IMR-90 (cell line): ENCODE measurements at regions not wholly inside any gene's neighbourhood (a gene's known extent, or its start where the extent isn't known, plus 50 kb on each side); places are given as distances from the start of the nearest gene placed in this dataset.

Source experiments
- ATAC-seq: fragments of 200-7000 bp; cut with Tn5 transposase; 2 replicates; pipeline ENCODE4 v1.9.1; 2020; ENCODE audit warnings: low read depth, mild to moderate bottlenecking, moderate library complexity
- BruUV-seq: library from RNA; stranded (reverse); fragments of 400-500 nt; replicated peaks from 2 replicates; lab custom pipeline; 2021; lab: Mats Ljungman, UMichigan
- CTCF ChIA-PET: fragments of 300-600 bp; formaldehyde crosslinking; extraction: SDS; loops from one replicate; lab custom pipeline; 2021; ENCODE audit warnings: antibody characterized with exemption; lab: Yijun Ruan, JAX
- POLR2A ChIA-PET: fragments of 300-600 bp; sonication (Branson Sonifier 250); formaldehyde crosslinking; loops from one replicate; lab custom pipeline; 2022; ENCODE audit warnings: antibody characterized with exemption; ENCODE audit not compliant: unreplicated experiment; lab: Charles Lee
- DNase-seq: peaks from one replicate; pipeline ENCODE4 v3.0.0; 2013
- H2AFZ ChIP-seq: replicated peaks from 2 replicates; pipeline ENCODE3; 2013; ENCODE audit warnings: low read length, mild to moderate bottlenecking; ENCODE audit not compliant: poor library complexity
- H2AK5ac ChIP-seq: 2 replicates; pipeline ENCODE4 v1.6.1; 2013; ENCODE audit warnings: low read depth, low read length, inconsistent platforms
- H2AK9ac ChIP-seq: replicated peaks from 2 replicates; pipeline ENCODE3; 2013; ENCODE audit warnings: mild to moderate bottlenecking, low read depth, low read length, moderate library complexity; ENCODE audit not compliant: poor library complexity
- H2BK120ac ChIP-seq: 2 replicates; pipeline ENCODE4 v1.6.1; 2013; ENCODE audit warnings: low read depth, low read length, inconsistent platforms
- H2BK15ac ChIP-seq: 3 replicates; pipeline ENCODE4 v1.6.1; 2013; ENCODE audit warnings: low read depth, low read length, inconsistent platforms
- H2BK20ac ChIP-seq: 2 replicates; pipeline ENCODE4 v1.6.1; 2013; ENCODE audit warnings: low read depth, mild to moderate bottlenecking, inconsistent platforms, low read length, moderate library complexity
- H2BK5ac ChIP-seq: 2 replicates; pipeline ENCODE4 v1.6.1; 2013; ENCODE audit warnings: mild to moderate bottlenecking, low read depth, low read length, inconsistent platforms; ENCODE audit not compliant: poor library complexity, severe bottlenecking
- H3K14ac ChIP-seq: replicated peaks from 2 replicates; pipeline ENCODE4 v1.6.1; 2013; ENCODE audit warnings: low read depth, low read length, inconsistent platforms
- H3K18ac ChIP-seq: 2 replicates; pipeline ENCODE4 v1.6.1; 2013; ENCODE audit warnings: low read depth, low read length, control low read depth
- H3K23ac ChIP-seq: 2 replicates; pipeline ENCODE4 v1.6.1; 2013; ENCODE audit warnings: low read depth, low read length, inconsistent platforms
- H3K27ac ChIP-seq: 2 replicates; pipeline ENCODE4 v1.5.1; 2013; ENCODE audit warnings: mild to moderate bottlenecking, control low read depth, low read length; ENCODE audit not compliant: insufficient read depth
- H3K27me3 ChIP-seq: 2 replicates; pipeline ENCODE4 v1.6.1; 2013; ENCODE audit warnings: low read length; ENCODE audit not compliant: control insufficient read depth, insufficient read depth
- H3K36me3 ChIP-seq: 2 replicates; pipeline ENCODE4 v1.6.1; 2013; ENCODE audit warnings: low read length, mixed read lengths; ENCODE audit not compliant: control insufficient read depth, insufficient read depth
- H3K4ac ChIP-seq: 2 replicates; pipeline ENCODE4 v1.6.1; 2013; ENCODE audit warnings: low read depth, low read length, inconsistent platforms
- H3K4me1 ChIP-seq: 2 replicates; pipeline ENCODE4 v1.6.1; 2013; ENCODE audit warnings: low read length, mixed read lengths; ENCODE audit not compliant: control insufficient read depth, insufficient read depth
- H3K4me2 ChIP-seq: 2 replicates; pipeline ENCODE4 v1.6.1; 2013; ENCODE audit warnings: low read depth, mild to moderate bottlenecking, control low read depth, low read length, moderate library complexity
- H3K4me3 ChIP-seq: 2 replicates; pipeline ENCODE4 v1.5.1; 2013; ENCODE audit warnings: low read depth, mild to moderate bottlenecking, control low read depth, low read length, moderate library complexity; ENCODE audit not compliant: insufficient read depth
- H3K56ac ChIP-seq: 2 replicates; pipeline ENCODE4 v1.6.1; 2013; ENCODE audit warnings: low read length, inconsistent platforms; ENCODE audit not compliant: insufficient read depth; ENCODE audit errors: extremely low read depth
- H3K79me1 ChIP-seq, 2 experiments: 2 replicates each; pipeline ENCODE4 v1.6.1; 2013; ENCODE audit warnings: low read length in 2 of 2, inconsistent platforms in 1 of 2, low read depth in 1 of 2
- H3K9ac ChIP-seq: 2 replicates; pipeline ENCODE4 v1.6.1; 2013; ENCODE audit warnings: low read depth, low read length, control low read depth
- H3K9me1 ChIP-seq: 2 replicates; pipeline ENCODE4 v1.6.1; 2013; ENCODE audit warnings: low read length, inconsistent platforms; ENCODE audit not compliant: insufficient read depth
- H3K9me3 ChIP-seq: 2 replicates; pipeline ENCODE4 v1.6.1; 2013; ENCODE audit warnings: low read length; ENCODE audit not compliant: control insufficient read depth, insufficient read depth
- H4K20me1 ChIP-seq: 2 replicates; pipeline ENCODE4 v1.6.1; 2013; ENCODE audit warnings: low read length, inconsistent platforms; ENCODE audit not compliant: insufficient read depth
- H4K5ac ChIP-seq: 2 replicates; pipeline ENCODE4 v1.6.1; 2013; ENCODE audit warnings: mild to moderate bottlenecking, low read depth, low read length, control low read depth
- H4K8ac ChIP-seq, 2 experiments: 2 replicates each; pipeline ENCODE4 v1.6.1; 2013; ENCODE audit warnings: low read depth in 2 of 2, low read length in 2 of 2, control low read depth in 1 of 2, inconsistent platforms in 1 of 2
- H4K91ac ChIP-seq: 2 replicates; pipeline ENCODE4 v1.6.1; 2013; ENCODE audit warnings: low read depth, low read length, inconsistent platforms; ENCODE audit not compliant: insufficient read depth
- CHD1 ChIP-seq: IDR thresholded peaks from 2 replicates; pipeline ENCODE4 v1.6.1; 2012; ENCODE audit warnings: low read depth, low read length, improper control_type of control experiment
- FOS ChIP-seq: fragments of 150-350 bp; IDR thresholded peaks from 2 replicates; pipeline ENCODE4 v1.6.1; 2016; ENCODE audit warnings: low read depth, low read length
- MAFK ChIP-seq: IDR thresholded peaks from 2 replicates; pipeline ENCODE4 v1.6.1; 2012; ENCODE audit warnings: low read depth, low read length, improper control_type of control experiment
- MAZ ChIP-seq: IDR thresholded peaks from 2 replicates; pipeline ENCODE4 v1.6.1; 2012; ENCODE audit warnings: low read depth, mild to moderate bottlenecking, low read length, improper control_type of control experiment, moderate library complexity, borderline replicate concordance
- NFE2L2 ChIP-seq: fragments of 150-350 bp; IDR thresholded peaks from 2 replicates; pipeline ENCODE4 v1.6.1; 2016; ENCODE audit warnings: low read depth, mild to moderate bottlenecking, low read length
- RCOR1 ChIP-seq: IDR thresholded peaks from 2 replicates; pipeline ENCODE4 v1.6.1; 2012; ENCODE audit warnings: mild to moderate bottlenecking, low read length, improper control_type of control experiment; ENCODE audit not compliant: insufficient replicate concordance
- RFX5 ChIP-seq: IDR thresholded peaks from 2 replicates; pipeline ENCODE4 v1.8.0; 2012; ENCODE audit warnings: low read depth, mild to moderate bottlenecking, low read length, moderate library complexity
- WGBS, 2 experiments: methylation state at CpG; one replicate each; pipeline versions ENCODE4 v1.1.5 to v1.1.7; 2013; ENCODE audit warnings: missing lambda C conversion rate in 2 of 2; ENCODE audit not compliant: insufficient read length in 1 of 2; ENCODE audit errors: extremely low coverage in 2 of 2; 5-methylcytosine and 5-hydroxymethylcytosine counted together
- dilution Hi-C: fragments of 300-500 bp; cut with HindIII; formaldehyde crosslinking; loops from one replicate; pipeline ENCODE4 v1.14.3; 2018; ENCODE audit warnings: low sequenced_read_pairs; ENCODE audit not compliant: unreplicated experiment
- in situ Hi-C: fragments of 300-500 bp; cut with MboI; formaldehyde crosslinking; loops from 3 replicates; pipeline ENCODE4 v1.14.3; 2019; ENCODE audit warnings: low sequenced_read_pairs, inconsistent platforms, mixed read lengths
- intact Hi-C: fragments of 100-400 bp; cut with micrococcal nuclease; formaldehyde crosslinking; loops from 2 replicates; pipeline ENCODE4 v1.10.0; 2022

GRCh38 chr2:192419786-192420185, 225.1 kb upstream of the TMEFF2 start:
- Histone ChIP-seq H4K20me1 (no peaks in the 10 kb centered on the region), H2BK15ac (no peak overlapping the region), H3K4me3 (no peak overlapping the region), H4K8ac (no peak overlapping the region), H3K27me3 (no peaks in the 10 kb centered on the region), H3K9me3 (no peaks in the 10 kb centered on the region), H3K4me1 (no peaks in the 10 kb centered on the region), H4K5ac (no peak overlapping the region), H3K14ac (no peak overlapping the region), H2AK5ac (no peak overlapping the region), H3K9ac (no peak overlapping the region), H4K91ac (no peak overlapping the region), H2BK120ac (no peak overlapping the region), H2BK20ac (no peak overlapping the region), H3K56ac (no peak overlapping the region), H2BK5ac (no peak overlapping the region), H2AK9ac (no peak overlapping the region), H3K27ac (no peak overlapping the region), H3K79me1 (no peaks in the 10 kb centered on the region), H3K18ac (no peak overlapping the region), H2AFZ (no peak overlapping the region), H3K4me2 (no peak overlapping the region), H3K9me1 (no peaks in the 10 kb centered on the region), H3K4ac (no peak overlapping the region), H3K23ac (no peak overlapping the region), H3K36me3 (no peaks in the 10 kb centered on the region)
- ChIA-PET POLR2A (no interaction called here), CTCF (no interaction called here)
- WGBS, 2 experiments, result no CpG with 5 or more reads among the region's 2 CpGs
- dilution Hi-C loops (no loop called here), in situ Hi-C loops (no loop called here), intact Hi-C loops (no loop called here)
- TF ChIP-seq CHD1, result no peak
- no peak for TF ChIP-seq MAZ
- no peak for TF ChIP-seq RFX5
- no peak for TF ChIP-seq RCOR1
- no peak for TF ChIP-seq MAFK
- TF ChIP-seq FOS, result no peak
- TF ChIP-seq NFE2L2, result no peak
- BruUV-seq, result no TSS peak
- ATAC-seq (no peak), DNase-seq (no peak)
